Suprapubic skin (tissue), 4 donors: ENCODE measurements at regions not wholly inside any gene's neighbourhood (a gene's known extent, or its start where the extent isn't known, plus 50 kb on each side); places are given as distances from the start of the nearest gene placed in this dataset.

ENCODE experiments used
- DNase-seq, 2 donors: peaks; one replicate each; pipeline ENCODE4 v3.0.0-alpha.2; 2019; ENCODE audit warnings: low spot score in 2 of 2
- H3K27ac ChIP-seq: fragments of 200-600 bp; sonication (generic); one replicate; pipeline ENCODE4 v1.5.1; 2019
- H3K27me3 ChIP-seq: fragments of 200-600 bp; sonication (generic); one replicate; pipeline ENCODE4 v1.5.1; 2019
- H3K36me3 ChIP-seq: fragments of 200-600 bp; sonication (generic); one replicate; pipeline ENCODE4 v1.5.1; 2019
- H3K4me1 ChIP-seq: fragments of 200-600 bp; sonication (generic); one replicate; pipeline ENCODE4 v1.5.1; 2019
- H3K4me3 ChIP-seq: fragments of 200-600 bp; sonication (generic); one replicate; pipeline ENCODE4 v1.5.1; 2019; ENCODE audit warnings: mild to moderate bottlenecking
- H3K9me3 ChIP-seq: fragments of 200-600 bp; sonication (generic); one replicate; pipeline ENCODE4 v1.5.1; 2019
- EP300 ChIP-seq: sonication (generic); formaldehyde crosslinking; IDR thresholded peaks from one replicate; pipeline ENCODE4 v1.6.1; 2017; ENCODE audit warnings: antibody characterized with exemption
- POLR2A ChIP-seq, 2 donors: fragments of 450-650 bp; IDR thresholded peaks; one replicate each; pipeline ENCODE4 v1.6.1; 2017; ENCODE audit warnings: antibody characterized with exemption in 2 of 2, mild to moderate bottlenecking in 2 of 2, moderate library complexity in 2 of 2
- POLR2AphosphoS5 ChIP-seq, 3 donors: sonication (generic); formaldehyde crosslinking; IDR thresholded peaks; one replicate each; pipeline ENCODE4 v1.6.1; 2017; ENCODE audit warnings: antibody characterized with exemption in 3 of 3
- WGBS: methylation state at CpG from one replicate; pipeline ENCODE4 v1.1.5; 2018; 5-methylcytosine and 5-hydroxymethylcytosine counted together
- TF ChIP-seq, protein P1 (sequence below), 2 donors: fragments of 200-600 bp in 1 of 2; fragments of 450-650 bp in 1 of 2; sonication (generic) in 1 of 2; IDR thresholded peaks; one replicate each; pipeline ENCODE4 v1.5.1; 2016 to 2019; ENCODE audit warnings: antibody characterized with exemption in 2 of 2, mild to moderate bottlenecking in 1 of 2, moderate library complexity in 1 of 2

DNA sequence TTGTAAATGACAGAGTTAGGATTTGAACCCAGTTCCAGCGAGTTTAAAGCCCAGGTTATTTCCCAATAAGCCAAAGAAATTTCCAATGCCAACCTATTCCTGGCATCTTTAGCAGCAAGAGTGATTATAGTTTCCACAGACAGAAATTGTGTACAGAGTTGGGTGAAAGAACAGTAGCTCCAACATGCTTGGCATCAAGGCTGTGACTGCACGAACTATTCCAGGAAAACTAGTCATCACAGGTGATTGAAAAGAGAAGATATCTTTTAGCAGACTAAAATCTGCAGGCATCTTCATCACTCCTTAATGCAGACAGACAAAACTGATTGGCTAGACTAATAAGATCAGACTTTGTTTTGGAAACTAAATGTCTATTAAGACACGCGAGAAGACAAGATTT lies 262.7 kb upstream of the PLEKHG7 start:
- DNase-seq: no peak
- Histone ChIP-seq H3K4me3 (no peak overlapping the region), H3K27me3 (no peaks in the 10 kb centered on the region), H3K27ac (peak overlapping the region; percentile 41), H3K4me1 (peaks cover 44% of the 10 kb centered on the region), H3K9me3 (no peaks in the 10 kb centered on the region), H3K36me3 (no peaks in the 10 kb centered on the region)
- 58% methylated on average over 4 of the region's 4 CpGs for WGBS
- TF ChIP-seq POLR2AphosphoS5 (IDR thresholded peaks at IDR 0.05): no peak
- no peak for TF ChIP-seq POLR2A (IDR thresholded peaks at IDR 0.05)
- TF ChIP-seq, protein P1, sequence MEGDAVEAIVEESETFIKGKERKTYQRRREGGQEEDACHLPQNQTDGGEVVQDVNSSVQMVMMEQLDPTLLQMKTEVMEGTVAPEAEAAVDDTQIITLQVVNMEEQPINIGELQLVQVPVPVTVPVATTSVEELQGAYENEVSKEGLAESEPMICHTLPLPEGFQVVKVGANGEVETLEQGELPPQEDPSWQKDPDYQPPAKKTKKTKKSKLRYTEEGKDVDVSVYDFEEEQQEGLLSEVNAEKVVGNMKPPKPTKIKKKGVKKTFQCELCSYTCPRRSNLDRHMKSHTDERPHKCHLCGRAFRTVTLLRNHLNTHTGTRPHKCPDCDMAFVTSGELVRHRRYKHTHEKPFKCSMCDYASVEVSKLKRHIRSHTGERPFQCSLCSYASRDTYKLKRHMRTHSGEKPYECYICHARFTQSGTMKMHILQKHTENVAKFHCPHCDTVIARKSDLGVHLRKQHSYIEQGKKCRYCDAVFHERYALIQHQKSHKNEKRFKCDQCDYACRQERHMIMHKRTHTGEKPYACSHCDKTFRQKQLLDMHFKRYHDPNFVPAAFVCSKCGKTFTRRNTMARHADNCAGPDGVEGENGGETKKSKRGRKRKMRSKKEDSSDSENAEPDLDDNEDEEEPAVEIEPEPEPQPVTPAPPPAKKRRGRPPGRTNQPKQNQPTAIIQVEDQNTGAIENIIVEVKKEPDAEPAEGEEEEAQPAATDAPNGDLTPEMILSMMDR (IDR thresholded peaks at IDR 0.05): no peak
- no peak for TF ChIP-seq EP300

DNA sequence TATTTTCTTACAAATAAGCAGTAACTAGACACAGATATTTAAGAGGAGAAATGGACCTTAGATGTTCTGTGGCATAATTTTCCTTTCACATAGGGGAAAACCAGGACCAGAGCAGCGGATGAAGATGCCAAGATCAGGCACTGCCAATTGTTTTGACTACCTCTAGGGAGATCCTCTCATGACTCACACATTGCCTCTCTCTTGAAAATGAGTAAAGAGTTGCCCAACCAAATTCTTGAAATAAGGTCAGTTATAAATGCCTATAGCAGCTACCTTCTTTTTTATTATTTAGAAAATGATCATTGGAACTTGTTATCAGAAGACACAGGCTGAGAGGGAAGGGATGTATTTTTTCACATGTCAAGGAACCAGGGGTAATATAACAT lies 263.4 kb upstream of the PLEKHG7 start:
- TF ChIP-seq, protein P1 (IDR thresholded peaks at IDR 0.05): no peak
- TF ChIP-seq POLR2AphosphoS5 (IDR thresholded peaks at IDR 0.05) (no peak), EP300 (no peak), POLR2A (IDR thresholded peaks at IDR 0.05) (no peak)
- DNase-seq: peak in 1 of 2 donors; percentile 71

DNA sequence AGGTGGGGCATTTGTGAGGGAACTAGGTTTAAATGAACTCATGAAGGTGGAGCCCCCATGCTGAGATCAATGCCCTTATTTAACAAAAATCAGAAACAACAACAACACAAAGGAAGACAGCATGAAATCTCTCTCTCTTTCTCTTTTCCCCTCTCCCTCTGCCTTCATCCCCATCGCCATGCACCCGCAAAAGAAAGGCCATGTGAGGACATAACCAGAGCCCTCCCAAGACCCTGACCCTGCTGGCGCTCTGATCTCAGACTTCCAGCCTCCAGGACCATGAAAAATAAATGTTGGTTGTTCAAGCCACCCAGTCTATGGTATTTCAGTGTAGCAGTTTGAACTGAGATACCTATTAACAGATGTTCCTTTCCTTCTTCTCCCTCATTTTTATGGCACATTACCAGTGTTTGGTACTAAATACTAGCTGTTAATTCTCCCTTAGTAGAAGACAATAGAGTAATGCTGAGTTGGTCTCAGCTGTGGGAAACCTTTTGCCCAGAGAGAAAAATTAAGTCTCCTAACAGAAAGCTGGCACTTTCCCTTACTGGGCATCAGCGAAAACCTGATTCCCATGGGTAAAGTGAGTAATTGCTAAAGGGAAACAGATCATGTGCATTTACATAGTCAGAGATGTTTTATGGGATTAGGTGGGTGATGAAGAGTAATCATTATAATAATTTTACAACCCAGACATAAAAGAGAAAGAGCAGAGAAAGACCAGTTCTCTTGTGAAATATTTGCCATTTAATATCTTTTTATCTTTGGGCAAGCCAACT lies 264.0 kb upstream of the PLEKHG7 start:
- peak overlapping the region; percentile 45 for H3K27ac ChIP-seq
- H3K36me3 ChIP-seq: no peaks in the 10 kb centered on the region
- H3K4me1 ChIP-seq: peaks cover 34% of the 10 kb centered on the region
- TF ChIP-seq POLR2AphosphoS5 (IDR thresholded peaks at IDR 0.05): no peak
- TF ChIP-seq, protein P1 (IDR thresholded peaks at IDR 0.05): no peak
- no peak for TF ChIP-seq EP300
- no peak for TF ChIP-seq POLR2A (IDR thresholded peaks at IDR 0.05)
- no peaks in the 10 kb centered on the region for H3K27me3 ChIP-seq
- 71% methylated on average over 4 of the region's 4 CpGs for WGBS
- H3K4me3 ChIP-seq: no peak overlapping the region
- no peak for DNase-seq
- no peaks in the 10 kb centered on the region for H3K9me3 ChIP-seq

More for the DNA sequence above, 263.4 kb upstream of the PLEKHG7 start:
- H3K9me3 ChIP-seq: no peaks in the 10 kb centered on the region
- H3K36me3 ChIP-seq: no peaks in the 10 kb centered on the region
- 14% methylated on average over 1 of the region's 1 CpG for WGBS
- no peaks in the 10 kb centered on the region for H3K27me3 ChIP-seq
- peaks cover 39% of the 10 kb centered on the region for H3K4me1 ChIP-seq
- H3K27ac ChIP-seq: peak overlapping the region; percentile 45
- H3K4me3 ChIP-seq: no peak overlapping the region

DNA sequence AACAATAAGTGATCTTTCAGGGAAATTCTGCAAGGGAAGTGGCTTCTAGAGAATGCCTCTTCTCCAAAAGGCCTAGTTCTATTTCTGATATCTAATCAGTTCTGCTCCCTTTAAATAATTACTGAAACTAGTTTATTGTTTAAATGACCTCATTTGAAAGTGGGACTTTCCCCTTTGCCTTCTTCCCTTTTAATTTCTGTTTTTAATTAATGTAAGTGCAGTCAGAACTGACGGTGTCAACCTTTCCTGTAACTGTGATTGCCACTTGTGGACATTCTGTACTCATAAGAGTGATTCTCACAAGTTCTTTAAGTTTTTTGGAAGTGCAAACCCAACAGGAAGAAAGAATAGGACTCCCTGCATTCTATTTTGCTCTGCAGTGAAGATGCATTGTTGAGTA lies 265.3 kb upstream of the PLEKHG7 start:
- Histone ChIP-seq H3K4me1 (peaks cover 32% of the 10 kb centered on the region), H3K9me3 (no peaks in the 10 kb centered on the region), H3K27me3 (no peaks in the 10 kb centered on the region), H3K36me3 (no peaks in the 10 kb centered on the region), H3K27ac (peak overlapping the region; percentile 14), H3K4me3 (no peak overlapping the region)
- no peak for DNase-seq
- WGBS: 23% methylated on average over 1 of the region's 1 CpG
- TF ChIP-seq POLR2AphosphoS5 (IDR thresholded peaks at IDR 0.05) (no peak), POLR2A (IDR thresholded peaks at IDR 0.05) (no peak), EP300 (no peak)
- TF ChIP-seq, protein P1 (IDR thresholded peaks at IDR 0.05): no peak

DNA sequence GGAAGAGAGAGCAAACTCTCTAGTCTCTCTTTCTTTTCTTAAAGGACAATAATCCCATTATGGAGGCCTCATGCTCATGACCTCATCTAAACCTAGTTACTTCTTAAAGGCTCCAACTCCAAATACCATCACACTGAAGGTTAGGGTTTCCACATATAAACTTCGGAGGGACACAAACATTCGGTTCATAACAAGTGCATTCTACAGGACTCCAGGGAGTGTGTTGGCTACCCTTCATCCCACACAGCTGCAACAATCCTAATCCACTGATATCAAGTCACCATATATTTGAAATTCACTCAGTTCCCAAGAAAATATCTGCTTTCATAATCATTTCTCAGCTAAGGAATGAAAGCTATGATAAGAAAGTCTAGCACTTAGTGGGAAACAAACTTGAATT lies 265.9 kb upstream of the PLEKHG7 start:
- WGBS: 75% methylated on average over 2 of the region's 2 CpGs
- no peak for DNase-seq
- peaks cover 32% of the 10 kb centered on the region for H3K4me1 ChIP-seq
- no peak for TF ChIP-seq POLR2A (IDR thresholded peaks at IDR 0.05)
- TF ChIP-seq EP300: no peak
- TF ChIP-seq POLR2AphosphoS5 (IDR thresholded peaks at IDR 0.05): no peak
- TF ChIP-seq, protein P1 (IDR thresholded peaks at IDR 0.05): no peak
- H3K36me3 ChIP-seq: no peaks in the 10 kb centered on the region
- no peaks in the 10 kb centered on the region for H3K9me3 ChIP-seq
- H3K27ac ChIP-seq: peak overlapping the region; percentile 14
- no peaks in the 10 kb centered on the region for H3K27me3 ChIP-seq
- H3K4me3 ChIP-seq: no peak overlapping the region
